Glutamatergic neuron (in vitro differentiated cells): ENCODE measurements at regions not wholly inside any gene's neighbourhood (a gene's known extent, or its start where the extent isn't known, plus 50 kb on each side); places are given as distances from the start of the nearest gene placed in this dataset.

ENCODE experiments used
- DNase-seq: peaks from one replicate; pipeline ENCODE4 v3.0.0; 2022
- H3K27ac Mint-ChIP-seq: one replicate; pipeline ENCODE4 v1.8.0; 2020; ENCODE audit warnings: mild to moderate bottlenecking, mixed read lengths, inconsistent platforms; ENCODE audit not compliant: unreplicated experiment
- H3K27me3 Mint-ChIP-seq: one replicate; pipeline ENCODE4 v1.8.0; 2020; ENCODE audit warnings: mild to moderate bottlenecking, moderate library complexity, mixed read lengths, inconsistent platforms; ENCODE audit not compliant: unreplicated experiment
- H3K36me3 Mint-ChIP-seq: one replicate; pipeline ENCODE4 v1.8.0; 2020; ENCODE audit warnings: mild to moderate bottlenecking, mixed read lengths, inconsistent platforms; ENCODE audit not compliant: unreplicated experiment
- H3K4me1 Mint-ChIP-seq: one replicate; pipeline ENCODE4 v1.8.0; 2020; ENCODE audit warnings: mild to moderate bottlenecking, low read depth, mixed read lengths, inconsistent platforms; ENCODE audit not compliant: unreplicated experiment
- H3K4me3 Mint-ChIP-seq: one replicate; pipeline ENCODE4 v1.8.0; 2020; ENCODE audit warnings: mild to moderate bottlenecking, mixed read lengths, inconsistent platforms; ENCODE audit not compliant: unreplicated experiment
- H3K9me3 Mint-ChIP-seq: one replicate; pipeline ENCODE4 v1.8.0; 2020; ENCODE audit warnings: mild to moderate bottlenecking, moderate library complexity, mixed read lengths, inconsistent platforms; ENCODE audit not compliant: unreplicated experiment
- CTCF ChIP-seq: fragments of 200-600 bp; sonication (generic); IDR thresholded peaks from one replicate; pipeline ENCODE4 v1.5.0; 2021; ENCODE audit not compliant: partially characterized antibody, unreplicated experiment

GRCh38 chr3:90015688-90016356 is 908.4 kb downstream of the EPHA3 start:
- Mint-ChIP-seq H3K27me3 (no peaks in the 10 kb centered on the region), H3K4me3 (no peak overlapping the region), H3K9me3 (peaks cover 2% of the 10 kb centered on the region), H3K36me3 (no peaks in the 10 kb centered on the region), H3K27ac (no peak overlapping the region), H3K4me1 (peaks cover 12% of the 10 kb centered on the region)
- no peak for TF ChIP-seq CTCF
- DNase-seq = no peak

GRCh38 chr3:90016555-90016954 is 909.1 kb downstream of the EPHA3 start:
- H3K27me3 Mint-ChIP-seq = no peaks in the 10 kb centered on the region

GRCh38 chr3:90018779-90019178 is 911.4 kb downstream of the EPHA3 start:
- no peak for TF ChIP-seq CTCF
- peaks cover 12% of the 10 kb centered on the region for H3K4me1 Mint-ChIP-seq
- no peak overlapping the region for H3K27ac Mint-ChIP-seq
- H3K36me3 Mint-ChIP-seq = no peaks in the 10 kb centered on the region
- DNase-seq = no peak
- no peak overlapping the region for H3K4me3 Mint-ChIP-seq
- no peaks in the 10 kb centered on the region for H3K27me3 Mint-ChIP-seq
- peaks cover 2% of the 10 kb centered on the region for H3K9me3 Mint-ChIP-seq

More at GRCh38 chr3:90016555-90016954, 909.1 kb downstream of the EPHA3 start:
- Mint-ChIP-seq H3K4me1 (peaks cover 9% of the 10 kb centered on the region), H3K36me3 (no peaks in the 10 kb centered on the region), H3K27ac (no peak overlapping the region), H3K4me3 (no peak overlapping the region), H3K9me3 (peaks cover 2% of the 10 kb centered on the region)
- no peak for TF ChIP-seq CTCF
- DNase-seq = no peak

- Mint-ChIP-seq H3K4me1 (peaks cover 30% of the 10 kb centered on the region), H3K4me3 (no peak overlapping the region), H3K36me3 (peaks cover 5% of the 10 kb centered on the region), H3K9me3 (peaks cover 3% of the 10 kb centered on the region), H3K27me3 (peaks cover 3% of the 10 kb centered on the region), H3K27ac (peak overlapping the region; percentile 48)
- TF ChIP-seq CTCF = no peak
- DNase-seq = no peak
Observed at GRCh38 chr3:90025019-90025418, 917.6 kb downstream of the EPHA3 start.

GRCh38 chr3:90026406-90026805 is 919.0 kb downstream of the EPHA3 start:
- Mint-ChIP-seq H3K36me3 (peaks cover 5% of the 10 kb centered on the region), H3K27me3 (peaks cover 3% of the 10 kb centered on the region), H3K9me3 (peaks cover 3% of the 10 kb centered on the region), H3K27ac (peak overlapping the region; percentile 89), H3K4me1 (peaks cover 32% of the 10 kb centered on the region), H3K4me3 (peak overlapping the region; percentile 47)
- no peak for DNase-seq
- TF ChIP-seq CTCF = no peak
